Lower lobe of right lung (tissue), 2 donors: ENCODE measurements at regions not wholly inside any gene's neighbourhood (a gene's known extent, or its start where the extent isn't known, plus 50 kb on each side); places are given as distances from the start of the nearest gene placed in this dataset.
"Not testable (repeated sequence)": the region's sequence is repeated elsewhere in the genome, so short reads cannot be mapped to it uniquely, and the experiment has no call there.

ENCODE experiments used
- ATAC-seq, 2 donors: fragments of 200-7000 bp; cut with Tn5 transposase; one replicate each; pipeline ENCODE4 v1.9.1; 2020 to 2022; ENCODE audit warnings: mild to moderate bottlenecking in 2 of 2, moderate library complexity in 2 of 2
- DNase-seq: peaks from one replicate; pipeline ENCODE4 v3.0.0-alpha.2; 2020
- H3K27ac ChIP-seq: fragments of 200-600 bp; one replicate; pipeline ENCODE4 v1.8.0; 2022
- H3K27me3 ChIP-seq: fragments of 200-600 bp; one replicate; pipeline ENCODE4 v1.8.0; 2022; ENCODE audit warnings: low read depth
- H3K36me3 ChIP-seq: fragments of 200-600 bp; one replicate; pipeline ENCODE4 v1.8.0; 2022; ENCODE audit warnings: mild to moderate bottlenecking
- H3K4me1 ChIP-seq: fragments of 200-600 bp; one replicate; pipeline ENCODE4 v1.8.0; 2022
- H3K4me3 ChIP-seq: fragments of 200-600 bp; one replicate; pipeline ENCODE4 v1.8.0; 2022; ENCODE audit warnings: mild to moderate bottlenecking
- H3K9me3 ChIP-seq: fragments of 200-600 bp; one replicate; pipeline ENCODE4 v1.8.0; 2022
- CTCF ChIP-seq: fragments of 200-600 bp; IDR thresholded peaks from one replicate; pipeline ENCODE4 v1.8.0; 2022; ENCODE audit warnings: antibody characterized with exemption, mild to moderate bottlenecking
- intact Hi-C: fragments of 100-400 bp; cut with DNase I; formaldehyde crosslinking; loops from one replicate; pipeline ENCODE4 v1.11.0; 2022
- donor health status: DM: no; HTN: yes; CAD: no; lungs with severe emphysema.

- intact Hi-C loops, result no loop called here
- no peak overlapping the region for H3K27ac ChIP-seq
Observed at GRCh38 chr20:17867131-17867925, 101.3 kb downstream of the SNX5 start.

GRCh38 chr20:17866234-17867001 is 102.2 kb downstream of the SNX5 start:
- Histone ChIP-seq H3K4me3 (no peak overlapping the region), H3K36me3 (no peaks in the 10 kb centered on the region), H3K9me3 (no peaks in the 10 kb centered on the region), H3K27ac (no peak overlapping the region), H3K27me3 (no peaks in the 10 kb centered on the region), H3K4me1 (peaks cover 4% of the 10 kb centered on the region)
- ATAC-seq (no peak), DNase-seq (no peak)
- intact Hi-C loops, result no loop called here
- no peak for TF ChIP-seq CTCF

More at GRCh38 chr20:17867131-17867925, 101.3 kb downstream of the SNX5 start:
- DNase-seq (no peak), ATAC-seq (no peak)
- H3K4me3 ChIP-seq, result no peak overlapping the region
- H3K9me3 ChIP-seq, result no peaks in the 10 kb centered on the region
- no peaks in the 10 kb centered on the region for H3K27me3 ChIP-seq
- H3K36me3 ChIP-seq, result no peaks in the 10 kb centered on the region
- TF ChIP-seq CTCF, result no peak
- H3K4me1 ChIP-seq, result peaks cover 4% of the 10 kb centered on the region

- Histone ChIP-seq H3K4me1 (peaks cover 17% of the 10 kb centered on the region), H3K4me3 (no peak overlapping the region), H3K27me3 (no peaks in the 10 kb centered on the region), H3K27ac (no peak overlapping the region), H3K36me3 (no peaks in the 10 kb centered on the region), H3K9me3 (no peaks in the 10 kb centered on the region)
- no peak for TF ChIP-seq CTCF
- DNase-seq, result no peak
- intact Hi-C loops, result no loop called here
- ATAC-seq, result peak in 1 of 2 donors; percentile 47
Observed at GRCh38 chr20:17863577-17864292, 104.9 kb downstream of the SNX5 start.

GRCh38 chr20:17863209-17863576 is 105.4 kb downstream of the SNX5 start:
- ATAC-seq (no peak), DNase-seq (no peak)
- TF ChIP-seq CTCF, result no peak
- H3K36me3 ChIP-seq, result no peaks in the 10 kb centered on the region
- peaks cover 17% of the 10 kb centered on the region for H3K4me1 ChIP-seq
- H3K4me3 ChIP-seq, result no peak overlapping the region
- intact Hi-C loops, result no loop called here
- H3K27ac ChIP-seq, result no peak overlapping the region
- H3K9me3 ChIP-seq, result no peaks in the 10 kb centered on the region
- H3K27me3 ChIP-seq, result no peaks in the 10 kb centered on the region

GRCh38 chr20:17862171-17862570 is 106.4 kb downstream of the SNX5 start:
- no peak overlapping the region for H3K27ac ChIP-seq
- H3K36me3 ChIP-seq, result no peaks in the 10 kb centered on the region
- H3K4me3 ChIP-seq, result no peak overlapping the region
- ATAC-seq (no peak), DNase-seq (no peak)
- no peaks in the 10 kb centered on the region for H3K9me3 ChIP-seq
- H3K4me1 ChIP-seq, result peaks cover 17% of the 10 kb centered on the region
- no peaks in the 10 kb centered on the region for H3K27me3 ChIP-seq
- intact Hi-C loops, result no loop called here
- no peak for TF ChIP-seq CTCF

- H3K4me3 ChIP-seq, H3K36me3 ChIP-seq, H3K27ac ChIP-seq, H3K27me3 ChIP-seq, ATAC-seq, DNase-seq, H3K9me3 ChIP-seq, intact Hi-C loops: not testable (repeated sequence)
- peaks cover 17% of the 10 kb centered on the region for H3K4me1 ChIP-seq
Observed at GRCh38 chr20:17861620-17862019, 107.0 kb downstream of the SNX5 start.
